Nephron progenitor cell (in vitro differentiated cells): ENCODE measurements at regions not wholly inside any gene's neighbourhood (a gene's known extent, or its start where the extent isn't known, plus 50 kb on each side); places are given as distances from the start of the nearest gene placed in this dataset.

ENCODE experiments used
- DNase-seq: peaks from one replicate; pipeline ENCODE4 v3.0.0; 2021
- H3K27ac Mint-ChIP-seq: 2 replicates; pipeline ENCODE4 v1.8.0; 2021; ENCODE audit warnings: mild to moderate bottlenecking, moderate library complexity, mixed read lengths
- H3K27me3 Mint-ChIP-seq: 2 replicates; pipeline ENCODE4 v1.8.0; 2021; ENCODE audit warnings: mild to moderate bottlenecking, low read depth, mixed read lengths; ENCODE audit not compliant: poor library complexity
- H3K36me3 Mint-ChIP-seq: 2 replicates; pipeline ENCODE4 v1.8.0; 2021; ENCODE audit warnings: low read depth, mixed read lengths
- H3K4me1 Mint-ChIP-seq: 2 replicates; pipeline ENCODE4 v1.8.0; 2021; ENCODE audit warnings: mixed read lengths
- H3K4me3 Mint-ChIP-seq: 2 replicates; pipeline ENCODE4 v1.8.0; 2021; ENCODE audit warnings: mild to moderate bottlenecking, moderate library complexity, mixed read lengths
- H3K9me3 Mint-ChIP-seq: 2 replicates; pipeline ENCODE4 v1.8.0; 2021; ENCODE audit warnings: mild to moderate bottlenecking, moderate library complexity, mixed read lengths
- CTCF ChIP-seq: fragments of 200-600 bp; sonication (generic); IDR thresholded peaks from 2 replicates; pipeline ENCODE4 v1.5.0; 2021; ENCODE audit warnings: antibody characterized with exemption

GRCh38 chr5:164361986-164362385 lies 856.6 kb downstream of the MAT2B start:
- H3K36me3 Mint-ChIP-seq, result no peaks in the 10 kb centered on the region
- H3K4me1 Mint-ChIP-seq, result no peaks in the 10 kb centered on the region
- H3K27me3 Mint-ChIP-seq, result no peaks in the 10 kb centered on the region

DNA sequence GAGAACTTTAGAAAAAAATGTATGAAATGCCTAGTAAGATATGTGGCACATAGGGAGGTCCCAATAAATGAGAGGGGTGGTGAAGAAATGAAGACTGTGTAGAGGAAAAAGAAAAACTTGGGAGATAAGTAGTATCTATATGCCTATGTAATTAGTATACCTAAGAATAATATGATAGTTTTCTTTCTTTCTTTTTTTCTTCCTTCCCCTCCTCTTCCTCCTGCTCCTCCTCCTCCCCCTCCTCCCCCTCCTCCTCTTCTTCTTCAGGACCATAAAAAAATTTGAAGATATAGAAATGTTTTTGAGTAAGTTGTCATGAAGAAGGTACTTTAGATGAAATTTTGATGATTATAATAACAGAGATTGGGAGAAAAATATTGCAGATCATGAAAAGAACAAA lies 857.4 kb downstream of the MAT2B start:
- no peaks in the 10 kb centered on the region for H3K4me1 Mint-ChIP-seq
- DNase-seq, result no peak

More at GRCh38 chr5:164361986-164362385, 856.6 kb downstream of the MAT2B start:
- no peak for TF ChIP-seq CTCF
- Mint-ChIP-seq H3K27ac (no peak overlapping the region), H3K4me3 (no peak overlapping the region), H3K9me3 (no peaks in the 10 kb centered on the region)
- DNase-seq, result no peak

GRCh38 chr5:164364237-164365208 lies 859.1 kb downstream of the MAT2B start:
- no peak for TF ChIP-seq CTCF
- H3K9me3 Mint-ChIP-seq, result no peaks in the 10 kb centered on the region
- no peak overlapping the region for H3K27ac Mint-ChIP-seq
- no peaks in the 10 kb centered on the region for H3K36me3 Mint-ChIP-seq
- no peak for DNase-seq
- no peak overlapping the region for H3K4me3 Mint-ChIP-seq
- H3K27me3 Mint-ChIP-seq, result no peaks in the 10 kb centered on the region
- no peaks in the 10 kb centered on the region for H3K4me1 Mint-ChIP-seq

More for the DNA sequence above, 857.4 kb downstream of the MAT2B start:
- Mint-ChIP-seq H3K9me3 (no peaks in the 10 kb centered on the region), H3K36me3 (no peaks in the 10 kb centered on the region), H3K27me3 (no peaks in the 10 kb centered on the region), H3K4me3 (no peak overlapping the region), H3K27ac (no peak overlapping the region)
- no peak for TF ChIP-seq CTCF

DNA sequence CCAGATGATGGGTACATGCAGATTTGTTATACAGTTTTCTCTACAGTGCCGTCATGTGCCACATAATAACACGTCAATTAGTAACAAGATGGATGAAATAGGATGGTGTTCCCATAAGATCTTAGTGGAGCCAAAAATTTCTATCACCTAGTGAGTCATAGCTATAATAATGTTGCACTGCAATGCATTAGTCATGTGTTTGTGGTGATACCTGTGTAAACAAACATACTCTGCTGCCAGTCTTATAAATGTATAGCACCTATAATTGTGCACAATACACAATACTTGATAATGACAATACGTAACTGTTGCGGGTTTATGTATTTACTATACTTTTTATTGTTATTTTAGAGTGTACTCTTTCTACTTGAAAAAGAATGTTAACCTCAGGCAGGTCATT lies 865.4 kb downstream of the MAT2B start:
- H3K36me3 Mint-ChIP-seq, result no peaks in the 10 kb centered on the region
- no peaks in the 10 kb centered on the region for H3K4me1 Mint-ChIP-seq
- DNase-seq, result no peak
- H3K27ac Mint-ChIP-seq, result no peak overlapping the region
- H3K9me3 Mint-ChIP-seq, result no peaks in the 10 kb centered on the region
- H3K27me3 Mint-ChIP-seq, result no peaks in the 10 kb centered on the region
- no peak overlapping the region for H3K4me3 Mint-ChIP-seq
- no peak for TF ChIP-seq CTCF

- Mint-ChIP-seq H3K4me3 (no peak overlapping the region), H3K36me3 (no peaks in the 10 kb centered on the region), H3K4me1 (no peaks in the 10 kb centered on the region), H3K9me3 (no peaks in the 10 kb centered on the region), H3K27me3 (no peaks in the 10 kb centered on the region), H3K27ac (no peak overlapping the region)
- no peak for DNase-seq
- no peak for TF ChIP-seq CTCF
Measured at GRCh38 chr5:164372892-164373291, 867.5 kb downstream of the MAT2B start.

DNA sequence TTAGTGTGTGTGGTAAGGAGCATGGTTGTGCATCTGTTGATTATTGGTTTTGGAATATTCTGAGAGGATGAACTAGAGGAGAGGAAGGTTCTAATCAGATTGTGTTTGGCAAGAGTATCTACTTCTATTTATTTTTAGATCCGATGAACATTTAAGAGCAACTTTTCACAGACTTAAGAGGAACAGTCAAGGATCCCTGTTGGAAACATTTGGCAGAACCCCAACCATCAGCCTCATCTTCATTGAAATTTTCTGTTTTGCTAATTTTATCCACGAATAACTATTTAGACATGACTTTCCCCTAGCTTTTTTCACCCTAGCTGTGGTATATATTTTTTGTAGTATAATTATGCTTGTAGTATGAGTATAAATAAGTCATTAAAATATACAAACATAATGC lies 868.5 kb downstream of the MAT2B start:
- Mint-ChIP-seq H3K9me3 (peaks cover 2% of the 10 kb centered on the region), H3K4me1 (no peaks in the 10 kb centered on the region), H3K4me3 (no peak overlapping the region), H3K27ac (no peak overlapping the region), H3K27me3 (no peaks in the 10 kb centered on the region), H3K36me3 (no peaks in the 10 kb centered on the region)
- DNase-seq, result no peak
- TF ChIP-seq CTCF, result no peak
